Keratinocyte (primary cell): ENCODE measurements at regions not wholly inside any gene's neighbourhood (a gene's known extent, or its start where the extent isn't known, plus 50 kb on each side); places are given as distances from the start of the nearest gene placed in this dataset.

Source experiments
- CTCF ChIP-seq, 3 experiments: IDR thresholded peaks in 1 of 3; conservative IDR thresholded peaks in 1 of 3; optimal IDR thresholded peaks in 1 of 3; 2 replicates in 2 of 3; 3 replicates in 1 of 3; pipeline versions ENCODE3 to v1.5.1; 2011; ENCODE audit warnings: low read length in 3 of 3, mild to moderate bottlenecking in 3 of 3, moderate library complexity in 2 of 3, control low read depth in 1 of 3, inconsistent platforms in 1 of 3; ENCODE audit not compliant: insufficient read depth in 2 of 3; ENCODE audit errors: extremely low read depth in 1 of 3
- EZH2 ChIP-seq: IDR thresholded peaks from one replicate; pipeline ENCODE4 v1.6.1; 2012; ENCODE audit warnings: inconsistent platforms, mild to moderate bottlenecking, low read length, moderate library complexity

DNA sequence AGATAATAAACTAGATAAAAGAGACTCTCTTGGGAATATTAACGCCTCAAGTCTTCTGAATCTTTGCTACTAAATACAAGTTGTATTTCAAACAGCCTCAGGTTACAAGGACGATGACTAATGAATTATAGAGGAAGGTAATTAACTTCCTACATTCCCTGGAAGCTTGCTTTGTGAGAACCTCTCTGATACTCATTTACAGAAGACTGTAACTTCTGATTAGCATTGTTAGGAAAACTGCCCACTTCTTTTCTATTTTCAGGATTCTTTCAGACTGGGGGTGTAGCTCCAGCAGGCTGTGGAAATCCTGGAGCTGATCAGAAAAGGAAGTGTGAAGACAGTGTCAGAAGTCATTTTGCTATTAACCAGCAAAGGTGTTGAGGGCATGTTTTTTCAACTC is 316.7 kb upstream of the NPSR1 start:
- TF ChIP-seq CTCF (optimal IDR thresholded peaks at IDR 0.05 in 1 of 3, IDR thresholded peaks at IDR 0.05 in 1 of 3, conservative IDR thresholded peaks at IDR 0.05 in 1 of 3; ENCODE audit: extremely low read depth in 1 of 3, insufficient read depth in 2 of 3, low read length in 3 of 3), result no peak
- TF ChIP-seq EZH2, result no peak
